Neuronal stem cell (in vitro differentiated cells): ENCODE measurements at regions not wholly inside any gene's neighbourhood (a gene's known extent, or its start where the extent isn't known, plus 50 kb on each side); places are given as distances from the start of the nearest gene placed in this dataset.

Experiments
- DNase-seq: peaks from one replicate; pipeline ENCODE4 v3.0.0-alpha.2; 2013; ENCODE audit warnings: low spot score
- H2AFZ ChIP-seq: one replicate; pipeline ENCODE4 v1.6.1; 2013; ENCODE audit warnings: mild to moderate bottlenecking, low read length, inconsistent platforms
- H2AK5ac ChIP-seq: 2 replicates; pipeline ENCODE4 v1.6.1; 2013; ENCODE audit warnings: low read depth, mild to moderate bottlenecking, inconsistent platforms, low read length, moderate library complexity, mixed read lengths
- H2BK120ac ChIP-seq: 2 replicates; pipeline ENCODE4 v1.6.1; 2013; ENCODE audit warnings: low read depth, mild to moderate bottlenecking, inconsistent platforms, low read length, moderate library complexity, mixed read lengths
- H2BK12ac ChIP-seq: one replicate; pipeline ENCODE4 v1.6.1; 2013; ENCODE audit warnings: low read length, inconsistent platforms
- H2BK15ac ChIP-seq: 2 replicates; pipeline ENCODE4 v1.6.1; 2013; ENCODE audit warnings: mild to moderate bottlenecking, low read length, inconsistent platforms, mixed read lengths
- H2BK5ac ChIP-seq: one replicate; pipeline ENCODE4 v1.6.1; 2013; ENCODE audit warnings: inconsistent platforms, mild to moderate bottlenecking, low read length, moderate library complexity
- H3K14ac ChIP-seq: one replicate; pipeline ENCODE4 v1.6.1; 2013; ENCODE audit warnings: low read length, inconsistent platforms
- H3K18ac ChIP-seq: 2 replicates; pipeline ENCODE4 v1.6.1; 2013; ENCODE audit warnings: low read length, inconsistent platforms
- H3K23ac ChIP-seq: 2 replicates; pipeline ENCODE4 v1.6.1; 2013; ENCODE audit warnings: low read depth, mild to moderate bottlenecking, mixed read lengths, low read length, inconsistent platforms; ENCODE audit not compliant: poor library complexity
- H3K27ac ChIP-seq: replicated peaks from 3 replicates; pipeline ENCODE4 v1.5.1; 2013; ENCODE audit warnings: low read length, inconsistent platforms
- H3K27me3 ChIP-seq, 3 experiments: 2 replicates each; pipeline ENCODE4 v1.6.1; 2013; ENCODE audit warnings: low read length in 3 of 3, mild to moderate bottlenecking in 2 of 3, inconsistent platforms in 1 of 3, low read depth in 1 of 3, mixed read lengths in 1 of 3, moderate library complexity in 1 of 3; ENCODE audit not compliant: control insufficient read depth in 3 of 3, insufficient read depth in 3 of 3
- H3K36me3 ChIP-seq, 2 donors: replicated peaks in 1 of 2; 2 replicates each; pipeline ENCODE4 v1.6.1; 2013; ENCODE audit warnings: low read length in 2 of 2; ENCODE audit not compliant: control insufficient read depth in 2 of 2, insufficient read depth in 2 of 2
- H3K4ac ChIP-seq: 2 replicates; pipeline ENCODE4 v1.6.1; 2013; ENCODE audit warnings: inconsistent platforms, mild to moderate bottlenecking, low read length, moderate library complexity
- H3K4me1 ChIP-seq, 2 donors: 1 replicate in 1 of 2; 2 replicates in 1 of 2; pipeline ENCODE4 v1.6.1; 2013; ENCODE audit warnings: low read length in 2 of 2, low read depth in 1 of 2; ENCODE audit not compliant: control insufficient read depth in 2 of 2, insufficient read depth in 1 of 2
- H3K4me2 ChIP-seq: one replicate; pipeline ENCODE4 v1.6.1; 2013; ENCODE audit warnings: mild to moderate bottlenecking, low read length, inconsistent platforms; ENCODE audit not compliant: insufficient read depth, poor library complexity, severe bottlenecking
- H3K4me3 ChIP-seq, 2 donors: 2 replicates each; pipeline ENCODE4 v1.5.1; 2013; ENCODE audit warnings: low read length in 2 of 2, mild to moderate bottlenecking in 2 of 2, inconsistent platforms in 1 of 2, moderate library complexity in 1 of 2
- H3K79me1 ChIP-seq: one replicate; pipeline ENCODE4 v1.6.1; 2013; ENCODE audit warnings: low read depth, mild to moderate bottlenecking, inconsistent platforms, low read length, moderate library complexity
- H3K9ac ChIP-seq: one replicate; pipeline ENCODE4 v1.6.1; 2013; ENCODE audit warnings: mild to moderate bottlenecking, low read depth, low read length, inconsistent platforms; ENCODE audit not compliant: poor library complexity
- H3K9me3 ChIP-seq, 2 donors: replicated peaks in 1 of 2; 2 replicates each; pipeline versions ENCODE3 to v1.6.1; 2013; ENCODE audit warnings: low read length in 2 of 2, mild to moderate bottlenecking in 2 of 2, inconsistent platforms in 1 of 2, low read depth in 1 of 2, mixed read lengths in 1 of 2, moderate library complexity in 1 of 2; ENCODE audit not compliant: control insufficient read depth in 2 of 2, insufficient read depth in 1 of 2
- H4K8ac ChIP-seq: one replicate; pipeline ENCODE4 v1.6.1; 2013; ENCODE audit warnings: low read depth, mild to moderate bottlenecking, inconsistent platforms, low read length, moderate library complexity
- H4K91ac ChIP-seq: one replicate; pipeline ENCODE4 v1.6.1; 2013; ENCODE audit warnings: low read length, low read depth, mild to moderate bottlenecking, inconsistent platforms; ENCODE audit not compliant: poor library complexity
- WGBS, 2 donors: extraction: QIAGEN DNeasy Blood & Tissue Kit; methylation state at CpG; one replicate each; pipeline ENCODE4 v1.1.7; 2013; ENCODE audit warnings: missing lambda C conversion rate in 2 of 2, mixed read lengths in 1 of 2; ENCODE audit not compliant: insufficient read length in 2 of 2, insufficient replicate concordance in 1 of 2; ENCODE audit errors: extremely low coverage in 2 of 2; 5-methylcytosine and 5-hydroxymethylcytosine counted together

GRCh38 chr6:158869826-158870648 is 50.9 kb upstream of the EZR start:
- H3K9ac ChIP-seq = peak overlapping the region; percentile 25
- peak; percentile 26 for DNase-seq
- H3K18ac ChIP-seq = peak overlapping the region; percentile 87
- no peaks in the 10 kb centered on the region for H3K36me3 ChIP-seq
- no peaks in the 10 kb centered on the region for H3K9me3 ChIP-seq
- peaks cover 0 to 3% of the 10 kb centered on the region in 2 donors for H3K4me1 ChIP-seq
- H3K27ac ChIP-seq = no peak overlapping the region
- H2BK15ac ChIP-seq = peak overlapping the region; percentile 60
- H2AFZ ChIP-seq = no peak overlapping the region
- H3K23ac ChIP-seq = no peak overlapping the region
- WGBS, 2 donors = no CpG with 5 or more reads among the region's 50 CpGs
- no peak overlapping the region for H2AK5ac ChIP-seq
- H2BK12ac ChIP-seq = no peak overlapping the region
- H2BK120ac ChIP-seq = no peak overlapping the region
- no peak overlapping the region for H3K4ac ChIP-seq
- H3K4me2 ChIP-seq = peak overlapping the region; percentile 61
- no peaks in the 10 kb centered on the region for H3K79me1 ChIP-seq
- no peak overlapping the region for H4K91ac ChIP-seq
- no peak overlapping the region for H2BK5ac ChIP-seq
- H3K27me3 ChIP-seq = peaks cover 0 to 3% (median 0%) of the 10 kb centered on the region in 3 experiments
- H3K14ac ChIP-seq = no peak overlapping the region
- peak overlapping the region in 1 of 2 donors; percentile 69 for H3K4me3 ChIP-seq
- H4K8ac ChIP-seq = no peak overlapping the region

GRCh38 chr6:158868890-158869825 is 50.0 kb upstream of the EZR start:
- no peak overlapping the region for H2BK120ac ChIP-seq
- peaks cover 0 to 6% (median 0%) of the 10 kb centered on the region in 3 experiments for H3K27me3 ChIP-seq
- H2BK5ac ChIP-seq = no peak overlapping the region
- peak overlapping the region; percentile 69 for H3K23ac ChIP-seq
- H2BK12ac ChIP-seq = no peak overlapping the region
- H3K14ac ChIP-seq = no peak overlapping the region
- no peaks in the 10 kb centered on the region for H3K9me3 ChIP-seq
- peak overlapping the region; percentile 90 for H3K18ac ChIP-seq
- H3K79me1 ChIP-seq = no peaks in the 10 kb centered on the region
- no peak overlapping the region for H3K9ac ChIP-seq
- no peak overlapping the region for H2AFZ ChIP-seq
- DNase-seq = peak; percentile 59
- H3K4me1 ChIP-seq = peaks cover 0 to 3% of the 10 kb centered on the region in 2 donors
- H3K4ac ChIP-seq = no peak overlapping the region
- no peaks in the 10 kb centered on the region for H3K36me3 ChIP-seq
- no peak overlapping the region for H2BK15ac ChIP-seq
- no peak overlapping the region for H4K8ac ChIP-seq
- no CpG with 5 or more reads among the region's 45 CpGs for WGBS, 2 donors
- no peak overlapping the region for H4K91ac ChIP-seq
- H2AK5ac ChIP-seq = no peak overlapping the region
- peak overlapping the region in 1 of 2 donors; percentile 58 for H3K4me3 ChIP-seq
- no peak overlapping the region for H3K4me2 ChIP-seq
- H3K27ac ChIP-seq = peak overlapping the region; percentile 3
